ENCODE measurements at regions not wholly inside any gene's neighbourhood (a gene's known extent, or its start where the extent isn't known, plus 50 kb on each side); places are given as distances from the start of the nearest gene placed in this dataset.
"Not testable (repeated sequence)": the region's sequence is repeated elsewhere in the genome, so short reads cannot be mapped to it uniquely, and the experiment has no call there.

DNA sequence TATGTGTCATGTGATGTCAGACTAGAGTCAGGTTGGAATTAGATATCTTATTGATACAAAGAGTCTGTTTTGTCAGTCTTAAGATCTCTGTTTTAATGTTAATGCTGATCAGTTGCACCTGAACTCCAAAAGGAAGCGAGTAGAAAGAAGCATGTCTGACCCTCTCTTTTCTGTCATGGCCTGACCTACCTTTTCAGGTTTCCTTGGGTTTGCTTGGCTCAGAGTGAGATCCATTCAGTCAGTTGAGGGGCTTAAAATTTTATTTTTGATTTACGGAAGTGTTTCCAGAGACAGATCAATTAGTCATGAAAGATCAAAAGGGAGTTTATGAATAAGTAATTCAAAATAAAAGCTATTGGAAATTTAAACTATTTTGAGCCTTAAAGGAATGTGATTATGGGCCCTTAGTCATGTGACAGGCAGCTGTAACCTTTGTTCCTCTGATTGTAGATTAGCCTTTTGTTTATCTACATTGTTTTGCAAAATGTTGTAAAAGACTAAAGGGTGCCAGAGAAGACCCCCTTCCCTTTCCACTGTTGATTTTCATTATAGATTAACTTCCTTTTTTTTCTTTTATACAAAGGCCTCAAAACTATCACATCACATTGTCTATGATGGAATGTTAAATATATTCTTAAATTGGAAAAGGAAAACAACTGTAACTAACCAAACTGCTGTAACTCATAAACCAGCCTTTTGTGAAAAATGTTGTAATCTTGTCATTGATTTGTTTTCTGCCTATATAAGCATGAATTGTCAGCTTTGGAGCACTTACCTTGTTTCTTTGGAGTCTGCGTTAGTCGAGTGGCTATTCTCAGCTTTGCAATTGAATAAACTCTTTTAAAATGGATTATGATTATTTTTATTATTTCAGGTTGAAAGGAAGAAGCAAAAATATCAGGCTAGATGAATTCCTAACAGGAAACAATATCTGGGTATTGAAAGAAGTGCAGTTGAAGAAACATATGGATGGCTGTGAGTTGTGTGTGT, 195.5 kb upstream of the MBL2 start:
- peaks cover 3% of the 10 kb centered on the region for H3K9me3 Mint-ChIP-seq
- H3K27me3 Mint-ChIP-seq = no peaks in the 10 kb centered on the region
- ATAC-seq = no peak
- no peak overlapping the region for H3K27ac Mint-ChIP-seq
- H3K4me1 Mint-ChIP-seq = peaks cover 19% of the 10 kb centered on the region
- H3K4me3 Mint-ChIP-seq = no peak overlapping the region
- no peaks in the 10 kb centered on the region for H3K36me3 Mint-ChIP-seq

DNA sequence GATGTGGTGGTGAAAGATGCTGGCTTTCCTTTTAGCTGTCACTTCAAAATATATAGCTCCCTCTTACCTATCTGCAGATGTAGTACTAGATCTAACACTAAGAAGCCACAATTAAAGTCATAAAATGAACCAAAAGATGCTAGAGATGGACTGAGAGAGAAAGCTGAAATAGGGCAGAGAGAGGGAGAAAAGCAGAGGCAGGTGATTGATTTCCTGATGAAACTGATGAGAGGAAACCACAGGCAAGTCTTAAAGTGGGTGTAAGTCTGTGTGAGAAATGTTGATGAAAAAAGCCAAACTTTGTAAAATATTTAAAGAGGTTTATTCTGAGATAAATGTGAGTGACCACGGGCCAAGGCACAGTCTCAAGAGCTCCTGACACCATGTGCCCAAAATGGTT, 194.3 kb upstream of the MBL2 start:
- Mint-ChIP-seq H3K9me3 (peaks cover 3% of the 10 kb centered on the region), H3K27me3 (no peaks in the 10 kb centered on the region), H3K27ac (no peak overlapping the region), H3K4me1 (peaks cover 19% of the 10 kb centered on the region), H3K4me3 (no peak overlapping the region), H3K36me3 (no peaks in the 10 kb centered on the region)
- ATAC-seq = no peak

DNA sequence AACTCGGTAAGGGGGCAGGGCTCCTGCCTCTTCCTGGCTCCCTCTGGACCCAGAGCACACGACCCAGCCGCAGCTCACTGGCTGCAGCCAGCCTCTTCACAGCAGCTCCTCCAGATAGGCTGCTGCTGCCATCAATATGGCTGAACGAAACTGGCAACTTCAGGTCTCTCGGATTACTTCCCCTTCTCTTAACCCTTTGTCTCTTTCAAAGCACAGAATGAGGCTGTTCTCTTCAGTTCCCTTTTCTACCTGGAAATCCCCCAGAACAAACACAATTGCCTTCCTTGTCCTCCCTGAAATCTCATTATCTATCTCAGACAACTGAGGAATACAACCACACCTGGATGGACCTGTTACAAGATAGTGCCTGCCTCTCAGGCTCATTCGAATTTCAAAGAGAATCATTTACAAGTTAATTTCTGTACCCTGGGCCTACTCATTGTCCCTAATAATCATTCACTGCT, 193.4 kb upstream of the MBL2 start:
- peak; percentile 97 for ATAC-seq
- Mint-ChIP-seq H3K9me3 (peaks cover 3% of the 10 kb centered on the region), H3K4me3 (peak overlapping the region; percentile 36), H3K4me1 (peaks cover 19% of the 10 kb centered on the region), H3K27me3 (no peaks in the 10 kb centered on the region), H3K27ac (peak overlapping the region; percentile 66), H3K36me3 (no peaks in the 10 kb centered on the region)

DNA sequence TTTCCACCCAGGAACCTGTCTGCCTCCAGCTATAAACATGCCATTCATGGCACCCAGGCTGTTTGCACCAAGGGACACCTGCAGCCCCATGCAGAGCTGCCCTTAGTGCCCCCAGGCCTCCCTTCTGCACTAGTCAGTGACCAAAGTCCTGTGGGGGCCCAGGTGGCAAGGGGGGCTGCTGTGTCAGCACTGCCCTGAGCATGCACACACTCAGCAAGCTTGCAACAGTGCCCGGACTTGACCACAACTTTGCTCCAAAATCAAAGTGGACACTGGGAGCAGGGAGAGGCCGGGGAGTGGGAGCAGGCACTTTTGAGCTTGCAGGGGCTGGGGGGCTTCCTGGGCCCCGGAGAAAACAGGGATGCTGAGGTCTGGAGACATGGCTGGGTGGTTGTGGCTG, 192.9 kb upstream of the MBL2 start:
- ATAC-seq = peak; percentile 6
- H3K9me3 Mint-ChIP-seq = peaks cover 3% of the 10 kb centered on the region
- peaks cover 19% of the 10 kb centered on the region for H3K4me1 Mint-ChIP-seq
- no peaks in the 10 kb centered on the region for H3K27me3 Mint-ChIP-seq
- H3K27ac Mint-ChIP-seq = peak overlapping the region; percentile 66
- peak overlapping the region; percentile 36 for H3K4me3 Mint-ChIP-seq
- H3K36me3 Mint-ChIP-seq = no peaks in the 10 kb centered on the region

DNA sequence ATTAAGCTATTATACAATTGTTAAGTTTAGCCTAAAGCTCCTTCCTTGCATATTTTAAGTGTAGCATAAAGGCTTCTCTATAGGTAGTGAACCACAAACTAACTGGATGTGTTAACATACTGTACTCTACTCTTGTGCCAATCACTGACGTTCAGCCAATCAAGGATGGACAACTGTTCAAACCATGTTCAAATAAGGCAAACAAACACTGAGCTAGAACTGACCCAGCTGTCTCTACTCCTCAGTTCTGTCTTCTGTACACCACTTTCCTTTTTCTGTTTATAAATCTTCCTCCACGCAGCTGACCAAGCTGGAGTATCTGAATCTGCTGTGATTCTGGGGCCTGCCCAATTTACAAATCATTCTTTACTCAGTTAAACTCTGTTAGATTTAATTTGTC, 188.7 kb upstream of the MBL2 start:
- no peaks in the 10 kb centered on the region for H3K27me3 Mint-ChIP-seq
- no peak for ATAC-seq

DNA sequence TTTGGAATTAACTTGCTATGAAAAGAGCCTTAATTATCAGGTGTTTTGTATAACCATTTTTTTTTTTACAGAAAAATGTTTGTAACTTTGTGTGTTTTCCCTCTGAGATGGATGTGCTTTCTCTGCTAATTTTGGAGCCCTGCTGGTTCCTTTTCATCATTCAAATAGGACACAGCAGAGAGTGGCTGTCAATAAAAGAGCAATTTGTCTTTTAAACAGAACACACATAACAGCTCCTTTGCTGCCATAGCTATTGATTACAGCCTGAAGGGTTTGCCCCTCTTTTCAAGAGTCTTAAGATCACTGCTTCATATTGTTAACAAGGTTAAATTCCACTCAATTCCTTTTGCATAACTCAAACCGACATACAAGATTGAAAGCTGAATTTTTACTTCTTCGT, 187.2 kb upstream of the MBL2 start:
- ATAC-seq = no peak
- H3K4me1 Mint-ChIP-seq = no peaks in the 10 kb centered on the region
- no peaks in the 10 kb centered on the region for H3K9me3 Mint-ChIP-seq
- H3K27me3 Mint-ChIP-seq = no peaks in the 10 kb centered on the region
- H3K36me3 Mint-ChIP-seq = no peaks in the 10 kb centered on the region
- H3K27ac Mint-ChIP-seq = no peak overlapping the region
- H3K4me3 Mint-ChIP-seq = no peak overlapping the region

More for the DNA sequence above, 188.7 kb upstream of the MBL2 start:
- Mint-ChIP-seq H3K9me3 (no peaks in the 10 kb centered on the region), H3K4me1 (peaks cover 9% of the 10 kb centered on the region), H3K4me3 (no peak overlapping the region), H3K27ac (no peak overlapping the region), H3K36me3 (no peaks in the 10 kb centered on the region)

DNA sequence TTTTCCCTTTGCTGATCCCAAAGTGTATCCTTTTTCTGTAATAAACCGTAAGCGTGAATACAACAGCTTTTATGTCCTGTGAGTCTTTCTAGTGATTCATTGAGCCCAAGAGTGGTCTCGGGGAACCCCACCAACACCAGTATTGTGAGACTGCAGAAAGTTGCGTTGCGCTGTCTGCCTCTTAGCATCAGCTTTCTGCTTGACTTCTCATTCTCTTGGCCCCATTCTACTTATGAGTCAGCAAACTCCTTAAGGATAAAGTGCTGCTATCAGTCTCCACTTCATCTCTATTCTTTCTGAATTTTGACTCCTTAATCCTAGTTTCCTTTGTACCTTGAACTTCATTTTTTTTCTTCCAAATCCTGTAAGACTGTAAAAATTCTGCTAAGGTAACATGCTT, 184.3 kb upstream of the MBL2 start:
- H3K27ac Mint-ChIP-seq = no peak overlapping the region
- no peaks in the 10 kb centered on the region for H3K27me3 Mint-ChIP-seq
- ATAC-seq = no peak
- no peaks in the 10 kb centered on the region for H3K36me3 Mint-ChIP-seq
- no peaks in the 10 kb centered on the region for H3K9me3 Mint-ChIP-seq
- H3K4me1 Mint-ChIP-seq = no peaks in the 10 kb centered on the region
- H3K4me3 Mint-ChIP-seq = no peak overlapping the region

DNA sequence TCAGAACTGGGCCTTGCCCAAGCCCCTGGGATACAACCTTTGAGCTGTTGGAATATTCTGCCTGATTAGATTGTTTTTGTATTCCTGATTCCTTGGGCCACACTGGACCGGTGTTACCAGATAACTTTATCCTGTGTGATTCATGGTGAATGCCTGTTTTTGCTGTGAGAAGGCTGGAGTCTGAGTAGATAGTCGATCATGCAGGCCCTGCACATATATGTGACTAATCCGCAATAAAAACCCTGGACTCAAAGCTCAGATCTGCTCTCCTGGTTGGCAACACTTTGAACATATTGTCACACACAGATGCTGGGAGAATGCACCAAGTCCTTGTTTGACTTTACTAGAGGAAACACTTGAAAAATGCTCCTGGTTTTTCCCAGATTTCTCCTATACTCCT, 183.9 kb upstream of the MBL2 start:
- Mint-ChIP-seq H3K4me1 (no peaks in the 10 kb centered on the region), H3K9me3 (no peaks in the 10 kb centered on the region), H3K4me3 (no peak overlapping the region), H3K27ac (no peak overlapping the region), H3K36me3 (no peaks in the 10 kb centered on the region), H3K27me3 (no peaks in the 10 kb centered on the region)
- ATAC-seq = no peak

DNA sequence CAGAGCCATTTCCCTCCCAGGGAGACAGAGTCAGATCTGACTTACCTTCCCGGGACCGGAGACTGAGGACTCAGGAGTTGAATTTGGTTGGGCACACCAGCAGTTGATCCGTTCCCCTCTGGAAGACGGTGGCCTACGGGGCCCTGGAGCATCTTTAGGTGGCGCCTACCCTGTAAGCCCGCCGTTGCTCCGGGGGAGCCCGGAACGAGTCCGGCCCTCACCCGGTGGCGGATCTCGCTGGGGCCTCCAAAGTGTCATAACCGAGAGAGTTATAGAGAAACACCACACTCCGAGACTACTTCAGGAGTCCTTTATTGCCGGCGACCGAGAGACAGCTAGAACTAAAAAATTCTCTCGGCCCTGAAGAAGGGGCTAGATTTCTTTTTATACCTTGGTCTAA, 182.8 kb upstream of the MBL2 start:
- Mint-ChIP-seq H3K27ac (no peak overlapping the region), H3K4me1 (no peaks in the 10 kb centered on the region), H3K27me3 (no peaks in the 10 kb centered on the region), H3K9me3 (no peaks in the 10 kb centered on the region), H3K4me3 (no peak overlapping the region), H3K36me3 (no peaks in the 10 kb centered on the region)
- ATAC-seq = no peak

DNA sequence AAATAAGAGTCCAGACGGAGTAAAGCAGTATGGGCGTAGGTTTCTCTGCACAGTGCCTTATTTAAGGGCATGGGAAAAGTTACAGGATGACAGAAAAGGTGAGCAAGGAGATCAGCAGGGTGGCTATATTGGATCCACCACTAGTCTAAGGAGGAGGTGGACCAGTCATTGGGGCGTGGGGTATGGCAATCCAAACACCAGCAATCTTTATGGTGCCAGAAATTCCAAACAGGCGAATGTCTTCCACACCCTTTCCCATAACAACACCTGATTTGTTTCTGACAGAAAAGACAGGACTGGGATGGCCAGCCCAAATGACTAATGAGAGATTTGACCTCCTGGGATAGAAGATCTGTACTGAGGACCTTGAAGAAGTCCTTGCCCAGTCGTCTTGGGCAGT, 181.8 kb upstream of the MBL2 start:
- Mint-ChIP-seq H3K9me3 (no peaks in the 10 kb centered on the region), H3K27me3 (no peaks in the 10 kb centered on the region), H3K4me3 (no peak overlapping the region), H3K36me3 (no peaks in the 10 kb centered on the region), H3K4me1 (no peaks in the 10 kb centered on the region), H3K27ac (no peak overlapping the region)
- no peak for ATAC-seq

DNA sequence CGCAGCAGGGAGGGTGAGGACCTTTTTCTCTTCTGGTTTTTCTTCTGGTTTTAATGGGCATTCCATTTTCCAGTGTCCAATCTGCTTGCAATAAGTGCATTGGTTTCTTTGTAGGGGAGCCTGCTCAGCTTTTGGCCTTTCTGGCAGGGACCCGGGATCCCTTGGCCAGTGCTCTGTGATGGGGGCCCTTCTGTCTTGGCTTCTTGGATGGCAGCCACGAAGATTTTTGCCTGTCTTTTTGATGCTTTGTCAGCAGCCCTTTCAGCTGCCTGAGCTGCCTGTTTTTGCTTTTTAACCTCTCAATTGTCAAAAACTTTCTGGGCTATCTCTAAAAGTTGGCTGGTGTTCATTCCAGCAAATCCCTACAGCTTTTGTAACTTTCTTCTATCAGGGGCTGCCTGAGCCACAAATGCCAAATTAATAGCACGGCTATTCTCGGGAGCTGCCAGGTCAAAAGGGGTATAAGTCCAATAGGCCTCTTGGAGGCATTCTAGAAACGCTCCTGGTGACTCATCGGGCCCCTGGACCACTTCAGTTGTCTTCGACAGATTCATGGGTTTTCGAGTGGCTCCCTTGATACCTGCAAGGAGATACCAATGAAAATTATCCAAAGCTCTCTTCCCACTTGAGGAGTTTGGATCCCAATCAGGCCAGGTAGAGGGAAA, 179.9 kb upstream of the MBL2 start:
- Mint-ChIP-seq H3K4me1 (no peaks in the 10 kb centered on the region), H3K36me3 (no peaks in the 10 kb centered on the region), H3K4me3 (no peak overlapping the region), H3K27me3 (no peaks in the 10 kb centered on the region), H3K27ac (no peak overlapping the region), H3K9me3 (no peaks in the 10 kb centered on the region)
- no peak for ATAC-seq

DNA sequence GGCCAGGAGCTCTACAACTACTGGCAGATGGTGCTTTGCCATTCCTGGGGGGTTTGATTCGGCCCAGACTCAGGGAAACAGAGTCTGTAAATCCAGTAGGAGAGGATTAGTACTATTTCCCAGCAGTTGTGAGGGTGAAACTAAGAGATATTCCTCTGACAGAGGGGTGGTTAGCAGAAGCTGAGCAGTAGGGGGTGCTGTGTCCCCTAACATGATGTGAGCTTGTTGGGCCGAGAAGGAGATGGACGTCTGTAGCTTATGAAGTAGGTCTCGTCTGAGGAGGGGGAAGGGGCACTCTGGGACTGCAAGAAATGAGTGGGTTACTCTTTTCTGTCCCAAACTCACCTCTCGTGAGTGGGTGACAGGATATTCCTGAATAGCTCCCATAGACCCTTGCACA, 179.2 kb upstream of the MBL2 start:
- peak; percentile 64 for ATAC-seq
- Mint-ChIP-seq H3K4me1 (no peaks in the 10 kb centered on the region), H3K36me3 (no peaks in the 10 kb centered on the region), H3K27ac (no peak overlapping the region), H3K9me3 (no peaks in the 10 kb centered on the region), H3K27me3 (no peaks in the 10 kb centered on the region), H3K4me3 (no peak overlapping the region)

DNA sequence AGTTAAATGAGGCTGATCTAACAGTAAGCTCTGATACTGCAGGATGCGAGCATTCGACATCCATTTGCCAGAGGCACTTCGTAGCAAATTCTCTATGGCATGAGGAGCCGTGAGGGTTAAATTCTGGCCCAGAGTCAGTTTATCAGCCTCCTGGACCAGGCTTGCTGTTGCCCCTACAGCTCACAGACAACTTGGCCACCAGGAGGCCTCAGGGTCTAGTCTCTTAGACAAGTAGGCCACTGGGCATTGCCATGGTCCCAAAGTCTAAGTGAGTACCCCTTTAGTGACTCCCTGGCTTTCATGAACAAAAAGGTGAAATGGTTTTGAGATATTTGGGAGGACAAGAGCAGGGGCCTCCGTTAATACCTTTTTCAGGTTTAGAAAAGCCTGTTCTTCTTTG, 178.0 kb upstream of the MBL2 start:
- Mint-ChIP-seq H3K4me3 (no peak overlapping the region), H3K36me3 (no peaks in the 10 kb centered on the region), H3K27me3 (no peaks in the 10 kb centered on the region), H3K4me1 (no peaks in the 10 kb centered on the region), H3K9me3 (no peaks in the 10 kb centered on the region), H3K27ac (no peak overlapping the region)
- ATAC-seq = no peak

DNA sequence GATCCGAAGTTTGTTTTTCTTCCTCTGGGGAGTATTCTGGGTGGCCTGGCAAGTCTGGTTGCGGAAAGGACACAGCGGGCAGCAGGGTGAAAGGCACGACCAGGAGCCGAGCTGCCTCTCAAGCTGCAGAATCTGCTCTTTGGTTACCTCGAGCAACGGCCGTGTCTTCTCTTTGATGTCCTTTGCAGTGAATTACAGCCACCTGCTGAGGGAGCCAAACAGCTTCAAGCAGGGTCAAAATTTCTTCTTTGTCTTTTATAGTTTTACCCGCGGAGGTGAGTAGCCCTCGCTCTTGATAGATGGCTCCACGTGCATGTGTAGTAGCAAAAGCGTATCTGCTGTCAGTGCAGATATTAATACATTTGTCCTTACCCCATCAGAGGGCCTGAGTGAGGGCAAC, 177.3 kb upstream of the MBL2 start:
- no peak overlapping the region for H3K4me3 Mint-ChIP-seq
- no peaks in the 10 kb centered on the region for H3K9me3 Mint-ChIP-seq
- no peaks in the 10 kb centered on the region for H3K4me1 Mint-ChIP-seq
- no peak overlapping the region for H3K27ac Mint-ChIP-seq
- no peaks in the 10 kb centered on the region for H3K36me3 Mint-ChIP-seq
- ATAC-seq = no peak
- no peaks in the 10 kb centered on the region for H3K27me3 Mint-ChIP-seq

DNA sequence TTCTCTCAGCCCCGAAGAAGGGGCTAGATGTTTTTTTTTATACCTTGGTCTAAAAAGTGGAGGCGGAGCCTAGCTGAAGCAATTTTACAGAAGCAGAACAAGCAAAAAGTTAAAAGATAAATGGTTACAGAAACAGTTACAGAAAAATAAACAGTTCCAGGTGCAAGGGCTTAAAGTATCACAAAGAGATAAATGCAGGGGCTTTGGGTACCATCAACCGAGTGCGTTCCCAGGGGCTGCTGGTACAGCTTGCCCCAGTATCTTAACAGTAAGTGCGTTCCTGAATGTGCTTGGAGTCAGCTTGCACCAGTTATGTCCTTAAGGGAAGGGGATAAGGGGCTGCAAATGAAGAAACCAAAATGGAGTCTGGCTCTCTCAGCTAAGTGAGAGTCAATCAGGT, 173.9 kb upstream of the MBL2 start:
- ATAC-seq = no peak
- H3K27ac Mint-ChIP-seq = no peak overlapping the region
- no peaks in the 10 kb centered on the region for H3K9me3 Mint-ChIP-seq
- H3K4me3 Mint-ChIP-seq = no peak overlapping the region
- no peaks in the 10 kb centered on the region for H3K36me3 Mint-ChIP-seq
- no peaks in the 10 kb centered on the region for H3K4me1 Mint-ChIP-seq
- no peaks in the 10 kb centered on the region for H3K27me3 Mint-ChIP-seq

DNA sequence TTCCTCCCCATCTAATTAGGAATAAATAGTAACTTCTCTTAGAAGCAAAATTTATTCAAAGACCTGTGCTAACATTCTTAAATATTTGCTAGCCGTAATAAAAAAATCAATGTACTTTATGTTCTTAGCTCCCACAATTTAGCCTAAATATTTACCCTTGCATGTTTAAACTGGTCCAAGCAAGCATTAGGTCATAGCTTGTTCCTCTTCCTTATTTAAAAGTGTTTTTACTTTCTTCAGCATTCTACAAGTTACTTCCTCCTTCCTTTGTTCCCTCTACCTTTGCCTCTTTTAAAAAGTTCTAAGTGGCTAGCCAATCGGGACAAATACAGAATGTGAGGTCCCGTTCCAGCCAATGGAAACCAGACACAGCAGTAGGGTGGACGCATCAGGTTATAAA, 172.9 kb upstream of the MBL2 start:
- H3K4me3 Mint-ChIP-seq, H3K27me3 Mint-ChIP-seq, H3K27ac Mint-ChIP-seq, H3K4me1 Mint-ChIP-seq, ATAC-seq, H3K9me3 Mint-ChIP-seq, H3K36me3 Mint-ChIP-seq: not testable (repeated sequence)
